ENCODE measurements at regions not wholly inside any gene's neighbourhood (a gene's known extent, or its start where the extent isn't known, plus 50 kb on each side); places are given as distances from the start of the nearest gene placed in this dataset.

DNA sequence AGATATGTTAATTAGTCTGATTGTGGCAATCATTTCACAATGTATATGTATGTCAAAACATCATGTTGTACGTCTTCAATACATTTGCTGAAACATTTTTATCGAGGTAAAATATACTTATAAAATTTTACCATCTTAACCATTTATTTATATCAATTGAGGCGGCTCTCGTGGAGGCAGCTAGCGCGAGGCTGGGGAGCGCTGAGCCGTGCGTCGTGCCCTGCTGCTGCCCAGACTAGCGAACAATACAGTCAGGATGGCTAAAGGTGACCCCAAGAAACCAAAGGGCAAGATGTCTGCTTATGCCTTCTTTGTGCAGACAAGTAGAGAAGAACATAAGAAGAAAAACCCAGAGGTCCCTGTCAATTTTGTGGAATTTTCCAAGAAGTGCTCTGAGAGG is 202.5 kb upstream of the PBX1 start:
- H3K4me3 ChIP-seq (ENCODE audit: low read depth, poor library complexity, severe bottlenecking) = no peak overlapping the region
- no peak for DNase-seq (ENCODE audit: low spot score in 2 of 2)
- 92 to 97% methylated on average over 11 of the region's 11 CpGs for WGBS, 2 donors
- TF ChIP-seq, protein P1, sequence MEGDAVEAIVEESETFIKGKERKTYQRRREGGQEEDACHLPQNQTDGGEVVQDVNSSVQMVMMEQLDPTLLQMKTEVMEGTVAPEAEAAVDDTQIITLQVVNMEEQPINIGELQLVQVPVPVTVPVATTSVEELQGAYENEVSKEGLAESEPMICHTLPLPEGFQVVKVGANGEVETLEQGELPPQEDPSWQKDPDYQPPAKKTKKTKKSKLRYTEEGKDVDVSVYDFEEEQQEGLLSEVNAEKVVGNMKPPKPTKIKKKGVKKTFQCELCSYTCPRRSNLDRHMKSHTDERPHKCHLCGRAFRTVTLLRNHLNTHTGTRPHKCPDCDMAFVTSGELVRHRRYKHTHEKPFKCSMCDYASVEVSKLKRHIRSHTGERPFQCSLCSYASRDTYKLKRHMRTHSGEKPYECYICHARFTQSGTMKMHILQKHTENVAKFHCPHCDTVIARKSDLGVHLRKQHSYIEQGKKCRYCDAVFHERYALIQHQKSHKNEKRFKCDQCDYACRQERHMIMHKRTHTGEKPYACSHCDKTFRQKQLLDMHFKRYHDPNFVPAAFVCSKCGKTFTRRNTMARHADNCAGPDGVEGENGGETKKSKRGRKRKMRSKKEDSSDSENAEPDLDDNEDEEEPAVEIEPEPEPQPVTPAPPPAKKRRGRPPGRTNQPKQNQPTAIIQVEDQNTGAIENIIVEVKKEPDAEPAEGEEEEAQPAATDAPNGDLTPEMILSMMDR (IDR thresholded peaks at IDR 0.05) = no peak
- TF ChIP-seq POLR2A (IDR thresholded peaks at IDR 0.05) = no peak
- intact Hi-C loops (cut with DNase I; ENCODE audit: low total_unique reads) = no loop called here

DNA sequence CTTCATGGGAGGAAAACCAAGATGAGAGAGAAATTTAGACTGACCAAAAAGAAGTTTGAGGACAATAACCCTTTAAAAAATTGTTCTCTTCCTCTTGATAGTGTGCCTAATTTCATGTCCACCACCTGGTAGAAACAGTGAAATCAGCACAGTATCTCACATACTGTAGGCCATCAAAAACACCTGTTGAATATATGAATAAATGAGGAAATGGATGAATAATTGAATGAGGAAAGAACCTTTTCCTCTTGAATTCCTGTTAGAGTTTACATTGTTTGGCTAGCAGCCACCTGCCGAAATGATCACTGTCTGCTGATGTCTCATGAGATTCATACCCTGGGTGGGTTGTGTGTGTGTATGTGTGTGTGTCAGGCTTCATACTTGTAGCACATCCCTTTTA is 198.7 kb upstream of the PBX1 start:
- 67 to 79% methylated on average over 1 of the region's 1 CpG for WGBS, 2 donors
- H3K4me3 ChIP-seq (ENCODE audit: low read depth, poor library complexity, severe bottlenecking) = no peak overlapping the region
- intact Hi-C loops (cut with DNase I; ENCODE audit: low total_unique reads) = no loop called here
- no peak for DNase-seq (ENCODE audit: low spot score in 2 of 2)
- TF ChIP-seq, protein P1 (IDR thresholded peaks at IDR 0.05) = no peak
- no peak for TF ChIP-seq POLR2A (IDR thresholded peaks at IDR 0.05)

DNA sequence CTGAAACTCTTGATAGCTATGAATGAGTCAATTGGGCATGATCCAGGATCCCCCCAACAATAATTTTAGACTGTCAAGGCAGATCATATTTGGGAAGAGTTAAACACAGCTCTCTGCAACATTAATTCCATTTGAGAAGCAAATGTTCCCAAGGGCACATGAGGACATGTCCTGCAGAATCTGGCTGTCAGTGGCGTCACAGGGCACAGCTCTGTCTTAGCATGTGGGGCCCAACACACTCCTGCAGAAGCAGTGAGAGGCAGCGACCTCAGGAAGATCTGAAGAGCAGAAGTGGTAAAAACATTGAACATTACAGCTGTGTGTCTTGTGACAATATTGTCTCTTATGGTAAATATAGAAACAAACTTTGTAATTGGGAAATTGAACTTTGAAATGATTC is 197.1 kb upstream of the PBX1 start:
- no peak for DNase-seq (ENCODE audit: low spot score in 2 of 2)
- no peak for TF ChIP-seq POLR2A (IDR thresholded peaks at IDR 0.05)
- TF ChIP-seq, protein P1 (IDR thresholded peaks at IDR 0.05) = no peak
- intact Hi-C loops (cut with DNase I; ENCODE audit: low total_unique reads) = no loop called here
- 41 to 58% methylated on average over 2 of the region's 2 CpGs for WGBS, 2 donors
- no peak overlapping the region for H3K4me3 ChIP-seq (ENCODE audit: low read depth, poor library complexity, severe bottlenecking)

DNA sequence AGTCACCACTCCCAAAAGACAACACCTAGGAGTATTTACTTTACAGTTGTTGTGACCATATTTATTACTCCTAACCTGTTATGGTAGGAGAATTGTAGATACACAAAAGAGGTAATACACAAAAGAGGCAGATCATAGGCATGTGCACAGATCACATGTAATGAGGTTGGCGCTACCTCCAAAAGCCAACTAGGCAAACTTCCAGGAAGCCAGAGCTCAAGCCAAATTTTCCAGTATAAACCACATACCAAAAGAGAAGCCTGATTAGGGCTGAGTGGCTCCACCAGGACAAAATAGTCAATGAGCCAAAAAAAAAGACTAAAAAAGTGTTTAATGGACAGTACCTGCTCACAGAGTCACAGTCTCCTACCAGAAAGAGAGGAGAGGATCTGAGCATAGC is 195.0 kb upstream of the PBX1 start:
- intact Hi-C loops (cut with DNase I; ENCODE audit: low total_unique reads) = no loop called here
- WGBS, 2 donors = 71 to 80% methylated on average over 1 of the region's 1 CpG
- H3K4me3 ChIP-seq (ENCODE audit: low read depth, poor library complexity, severe bottlenecking) = no peak overlapping the region
- TF ChIP-seq POLR2A (IDR thresholded peaks at IDR 0.05) = no peak
- TF ChIP-seq, protein P1 (IDR thresholded peaks at IDR 0.05) = no peak
- no peak for DNase-seq (ENCODE audit: low spot score in 2 of 2)

DNA sequence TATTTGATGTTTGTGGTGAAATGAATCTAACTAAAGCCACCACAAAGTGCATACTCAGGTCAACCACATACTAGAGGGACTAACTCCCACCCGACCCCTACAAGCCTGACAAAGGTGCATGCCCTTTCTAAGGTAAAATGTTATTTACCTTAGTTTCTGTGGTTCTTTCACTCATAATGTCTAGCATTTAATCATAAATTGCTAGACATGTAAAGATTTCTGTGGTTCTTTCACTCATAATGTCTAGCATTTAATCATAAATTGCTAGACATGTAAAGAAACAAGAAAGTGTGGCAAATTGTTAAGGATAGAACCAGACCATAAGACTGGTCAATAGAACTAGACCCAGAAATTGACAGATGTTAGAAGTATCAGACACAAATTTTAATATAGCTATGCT is 193.0 kb upstream of the PBX1 start:
- TF ChIP-seq POLR2A (IDR thresholded peaks at IDR 0.05) = no peak
- TF ChIP-seq, protein P1 (IDR thresholded peaks at IDR 0.05) = no peak
- no peak for DNase-seq (ENCODE audit: low spot score in 2 of 2)
- 87 to 89% methylated on average over 1 of the region's 1 CpG for WGBS, 2 donors
- H3K4me3 ChIP-seq (ENCODE audit: low read depth, poor library complexity, severe bottlenecking) = no peak overlapping the region
- intact Hi-C loops (cut with DNase I; ENCODE audit: low total_unique reads) = no loop called here

DNA sequence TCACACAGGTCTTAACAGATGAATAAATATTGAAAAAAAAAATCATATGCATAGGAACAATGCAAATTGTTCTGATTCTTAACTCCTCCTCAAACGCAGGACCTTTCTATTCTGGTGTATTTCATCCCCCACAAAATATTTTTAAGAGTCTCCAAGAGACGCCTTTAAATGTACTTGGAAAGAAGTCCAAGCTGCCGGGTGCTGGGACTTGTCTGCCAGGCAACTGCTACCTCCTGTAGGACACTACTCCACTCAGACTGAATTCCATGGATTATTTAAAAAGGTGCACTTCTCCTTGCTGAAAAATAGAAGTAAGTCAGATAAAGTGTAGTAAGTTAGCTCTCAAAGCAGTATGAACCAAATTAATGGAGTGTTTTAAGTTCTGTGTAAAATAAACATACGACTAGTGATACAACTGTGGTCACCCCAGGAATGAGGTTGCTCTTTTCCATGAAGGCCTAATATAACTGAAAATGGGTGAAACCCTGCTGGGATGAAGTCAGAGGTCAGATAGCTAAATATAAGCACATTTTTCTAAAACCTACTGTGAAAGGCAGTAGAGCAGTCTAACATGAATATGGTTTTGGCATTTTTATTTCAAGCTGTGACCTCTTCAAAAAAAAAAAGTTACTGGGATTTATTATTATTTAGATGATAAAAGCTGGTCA is 189.2 kb upstream of the PBX1 start:
- TF ChIP-seq, protein P1 (IDR thresholded peaks at IDR 0.05) = no peak
- TF ChIP-seq POLR2A (IDR thresholded peaks at IDR 0.05) = no peak
- intact Hi-C loops (cut with DNase I; ENCODE audit: low total_unique reads) = no loop called here
- 49% methylated on average over 4 of the region's 4 CpGs for WGBS, 2 donors

More for the DNA sequence above, 189.2 kb upstream of the PBX1 start:
- no peak overlapping the region for H3K4me3 ChIP-seq (ENCODE audit: low read depth, poor library complexity, severe bottlenecking)
- no peak for DNase-seq (ENCODE audit: low spot score in 2 of 2)
